ENCODE measurements at regions not wholly inside any gene's neighbourhood (a gene's known extent, or its start where the extent isn't known, plus 50 kb on each side); places are given as distances from the start of the nearest gene placed in this dataset.

DNA sequence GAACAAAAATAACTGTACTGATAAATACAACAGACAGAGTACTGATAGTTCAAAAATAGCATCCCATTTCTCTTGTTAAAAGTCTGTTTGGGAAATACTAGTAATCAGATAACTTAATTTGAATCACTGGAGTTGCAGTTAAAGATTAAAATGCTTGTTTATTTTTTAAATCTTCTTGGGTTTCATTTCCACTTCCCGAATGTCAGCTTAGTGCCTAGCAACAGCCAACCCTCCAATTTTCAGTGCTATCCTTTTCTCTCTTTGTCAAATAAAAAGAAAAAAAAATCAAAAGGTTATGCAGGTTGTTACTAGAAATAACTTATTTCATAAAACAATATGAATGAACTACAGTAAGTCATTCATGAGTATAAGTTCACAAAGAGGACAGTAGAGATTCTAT lies 257.7 kb upstream of the STXBP5 start:
- Histone ChIP-seq H3K4me1 (no peaks in the 10 kb centered on the region), H3K27ac (no peak overlapping the region), H3K27me3 (no peaks in the 10 kb centered on the region), H3K9me3 (no peaks in the 10 kb centered on the region), H3K4me3 (no peak overlapping the region), H3K36me3 (ENCODE audit: low read depth, missing control alignments) (no peaks in the 10 kb centered on the region)
- TF ChIP-seq POLR2A (IDR thresholded peaks at IDR 0.05): no peak
- TF ChIP-seq, protein P1, sequence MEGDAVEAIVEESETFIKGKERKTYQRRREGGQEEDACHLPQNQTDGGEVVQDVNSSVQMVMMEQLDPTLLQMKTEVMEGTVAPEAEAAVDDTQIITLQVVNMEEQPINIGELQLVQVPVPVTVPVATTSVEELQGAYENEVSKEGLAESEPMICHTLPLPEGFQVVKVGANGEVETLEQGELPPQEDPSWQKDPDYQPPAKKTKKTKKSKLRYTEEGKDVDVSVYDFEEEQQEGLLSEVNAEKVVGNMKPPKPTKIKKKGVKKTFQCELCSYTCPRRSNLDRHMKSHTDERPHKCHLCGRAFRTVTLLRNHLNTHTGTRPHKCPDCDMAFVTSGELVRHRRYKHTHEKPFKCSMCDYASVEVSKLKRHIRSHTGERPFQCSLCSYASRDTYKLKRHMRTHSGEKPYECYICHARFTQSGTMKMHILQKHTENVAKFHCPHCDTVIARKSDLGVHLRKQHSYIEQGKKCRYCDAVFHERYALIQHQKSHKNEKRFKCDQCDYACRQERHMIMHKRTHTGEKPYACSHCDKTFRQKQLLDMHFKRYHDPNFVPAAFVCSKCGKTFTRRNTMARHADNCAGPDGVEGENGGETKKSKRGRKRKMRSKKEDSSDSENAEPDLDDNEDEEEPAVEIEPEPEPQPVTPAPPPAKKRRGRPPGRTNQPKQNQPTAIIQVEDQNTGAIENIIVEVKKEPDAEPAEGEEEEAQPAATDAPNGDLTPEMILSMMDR (IDR thresholded peaks at IDR 0.05): no peak
- 78 to 79% methylated on average over 1 of the region's 1 CpG for WGBS, 2 donors
- no peak for DNase-seq
- intact Hi-C loops (cut with DNase I; ENCODE audit: low total_unique reads): no loop called here

DNA sequence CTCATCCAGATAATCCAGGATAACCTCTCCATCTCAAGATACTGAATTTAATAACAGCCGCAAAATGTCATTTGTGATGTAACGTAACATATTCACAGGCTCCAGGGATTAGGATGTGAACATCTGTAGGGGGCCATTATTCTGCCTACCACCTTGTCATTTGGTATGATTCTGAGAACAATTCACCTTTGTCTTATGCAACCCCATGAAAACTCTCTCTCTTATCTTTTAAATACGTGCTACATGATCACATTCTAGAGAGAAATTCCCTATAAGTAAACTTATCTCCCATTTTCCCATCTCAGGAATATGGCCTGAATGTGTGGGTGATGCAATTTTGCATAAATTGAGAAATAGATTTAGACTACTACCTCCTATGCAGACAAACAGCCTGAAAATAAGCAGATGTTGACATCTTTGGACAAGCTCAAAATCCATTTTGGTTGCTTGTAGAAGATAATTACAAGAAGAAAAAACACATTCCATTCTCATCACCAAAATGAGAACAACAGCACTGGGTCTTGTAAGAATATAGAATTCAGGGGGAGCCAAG lies 255.4 kb upstream of the STXBP5 start:
- TF ChIP-seq, protein P1 (IDR thresholded peaks at IDR 0.05): no peak
- no peak for TF ChIP-seq POLR2A (IDR thresholded peaks at IDR 0.05)
- intact Hi-C loops (cut with DNase I; ENCODE audit: low total_unique reads): no loop called here
- no peaks in the 10 kb centered on the region for H3K9me3 ChIP-seq
- H3K4me3 ChIP-seq: no peak overlapping the region
- H3K27me3 ChIP-seq: no peaks in the 10 kb centered on the region
- no peaks in the 10 kb centered on the region for H3K36me3 ChIP-seq (ENCODE audit: low read depth, missing control alignments)
- no peak overlapping the region for H3K27ac ChIP-seq
- no peak for DNase-seq
- H3K4me1 ChIP-seq: no peaks in the 10 kb centered on the region
- 89 to 92% methylated on average over 3 of the region's 3 CpGs for WGBS, 2 donors

DNA sequence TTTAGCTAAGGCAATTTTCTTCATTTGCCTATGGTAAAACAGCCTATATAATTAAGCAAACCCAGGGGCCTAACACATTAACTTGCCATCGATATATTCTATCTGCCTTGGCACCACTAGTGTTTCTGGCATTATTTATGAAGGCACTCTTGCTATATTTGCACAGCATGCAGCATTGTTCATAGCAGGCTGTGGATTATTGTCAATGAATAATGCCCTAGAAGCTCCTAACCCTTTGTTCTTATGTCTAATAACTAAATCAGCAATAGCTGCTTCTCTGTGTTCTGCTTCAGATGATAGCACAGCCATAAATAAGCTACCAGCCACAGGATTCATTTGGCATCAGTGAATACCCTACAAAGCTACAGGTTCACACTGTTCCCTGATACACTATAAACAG lies 254.8 kb upstream of the STXBP5 start:
- H3K27ac ChIP-seq: no peak overlapping the region
- H3K36me3 ChIP-seq (ENCODE audit: low read depth, missing control alignments): no peaks in the 10 kb centered on the region
- no peak overlapping the region for H3K4me3 ChIP-seq
- intact Hi-C loops (cut with DNase I; ENCODE audit: low total_unique reads): no loop called here
- TF ChIP-seq POLR2A (IDR thresholded peaks at IDR 0.05): no peak
- TF ChIP-seq, protein P1 (IDR thresholded peaks at IDR 0.05): no peak
- no peaks in the 10 kb centered on the region for H3K4me1 ChIP-seq
- no peak for DNase-seq
- WGBS, 2 donors: 83 to 92% methylated on average over 1 of the region's 1 CpG
- H3K27me3 ChIP-seq: no peaks in the 10 kb centered on the region
- H3K9me3 ChIP-seq: no peaks in the 10 kb centered on the region

- H3K27me3 ChIP-seq: no peaks in the 10 kb centered on the region
- DNase-seq: no peak
- H3K27ac ChIP-seq: no peak overlapping the region
- TF ChIP-seq, protein P1 (IDR thresholded peaks at IDR 0.05): no peak
- TF ChIP-seq POLR2A (IDR thresholded peaks at IDR 0.05): no peak
- no peaks in the 10 kb centered on the region for H3K9me3 ChIP-seq
- no peaks in the 10 kb centered on the region for H3K4me1 ChIP-seq
- no peak overlapping the region for H3K4me3 ChIP-seq
- WGBS, 2 donors: 72 to 76% methylated on average over 7 of the region's 7 CpGs
- no peaks in the 10 kb centered on the region for H3K36me3 ChIP-seq (ENCODE audit: low read depth, missing control alignments)
- intact Hi-C loops (cut with DNase I; ENCODE audit: low total_unique reads): no loop called here
Measured at GRCh38 chr6:146950351-146950835, 253.8 kb upstream of the STXBP5 start.

- intact Hi-C loops (cut with DNase I; ENCODE audit: low total_unique reads): no loop called here
- TF ChIP-seq, protein P1 (IDR thresholded peaks at IDR 0.05): no peak
- TF ChIP-seq POLR2A (IDR thresholded peaks at IDR 0.05): no peak
- DNase-seq: no peak
Measured at GRCh38 chr6:146955570-146955969, 248.6 kb upstream of the STXBP5 start.

More at GRCh38 chr6:146955570-146955969, 248.6 kb upstream of the STXBP5 start:
- no peak overlapping the region for H3K27ac ChIP-seq
- H3K4me1 ChIP-seq: no peaks in the 10 kb centered on the region
- H3K36me3 ChIP-seq (ENCODE audit: low read depth, missing control alignments): no peaks in the 10 kb centered on the region
- H3K27me3 ChIP-seq: no peaks in the 10 kb centered on the region
- H3K4me3 ChIP-seq: no peak overlapping the region
- H3K9me3 ChIP-seq: no peaks in the 10 kb centered on the region
